Neural progenitor cell (in vitro differentiated cells): ENCODE measurements at regions not wholly inside any gene's neighbourhood (a gene's known extent, or its start where the extent isn't known, plus 50 kb on each side); places are given as distances from the start of the nearest gene placed in this dataset.

ENCODE experiments used
- DNase-seq: peaks from one replicate; pipeline ENCODE4 v3.0.0-alpha.2; 2016; ENCODE audit warnings: low spot score
- H2AFZ ChIP-seq: fragments of 200-600 bp; sonication (generic); replicated peaks from 2 replicates; pipeline ENCODE4 v1.6.1; 2016; ENCODE audit warnings: antibody characterized with exemption
- H3F3A ChIP-seq: fragments of 200-600 bp; sonication (generic); 2 replicates; pipeline ENCODE4 v1.6.1; 2016; ENCODE audit warnings: antibody characterized with exemption, low read depth
- H3K27ac ChIP-seq: fragments of 200-600 bp; sonication (generic); 2 replicates; pipeline ENCODE4 v1.5.1; 2016; ENCODE audit warnings: mild to moderate bottlenecking
- H3K27me3 ChIP-seq: fragments of 200-600 bp; sonication (generic); 2 replicates; pipeline ENCODE4 v1.6.1; 2016; ENCODE audit warnings: mild to moderate bottlenecking, moderate library complexity
- H3K36me3 ChIP-seq: fragments of 200-600 bp; sonication (generic); 2 replicates; pipeline ENCODE4 v1.5.1; 2016
- H3K4me1 ChIP-seq: fragments of 200-600 bp; sonication (generic); 2 replicates; pipeline ENCODE4 v1.6.1; 2016; ENCODE audit warnings: mixed run types
- H3K4me2 ChIP-seq: fragments of 200-600 bp; sonication (generic); 2 replicates; pipeline ENCODE4 v1.6.1; 2016
- H3K4me3 ChIP-seq: fragments of 200-600 bp; sonication (generic); 2 replicates; pipeline ENCODE4 v1.5.1; 2016
- H3K79me2 ChIP-seq: fragments of 200-600 bp; sonication (generic); 2 replicates; pipeline ENCODE4 v1.6.1; 2016; ENCODE audit warnings: low read depth
- H3K9ac ChIP-seq: fragments of 200-600 bp; sonication (generic); 2 replicates; pipeline ENCODE4 v1.6.1; 2016
- H3K9me3 ChIP-seq: fragments of 200-600 bp; sonication (generic); 2 replicates; pipeline ENCODE4 v1.5.1; 2016; ENCODE audit warnings: low read depth
- H4K20me1 ChIP-seq: fragments of 200-600 bp; sonication (generic); 2 replicates; pipeline ENCODE4 v1.6.1; 2016; ENCODE audit warnings: low read depth
- H3K27ac Mint-ChIP-seq: 3 replicates; pipeline ENCODE4 v1.8.0; 2021; ENCODE audit warnings: mixed read lengths
- H3K27me3 Mint-ChIP-seq: 2 replicates; pipeline ENCODE4 v1.8.0; 2022; ENCODE audit warnings: low read depth, mild to moderate bottlenecking, inconsistent platforms, moderate library complexity, mixed read lengths; ENCODE audit not compliant: insufficient read depth
- H3K36me3 Mint-ChIP-seq: 3 replicates; pipeline ENCODE4 v1.8.0; 2021; ENCODE audit warnings: mixed read lengths
- H3K4me1 Mint-ChIP-seq: 3 replicates; pipeline ENCODE4 v1.8.0; 2021; ENCODE audit warnings: mixed read lengths
- H3K4me3 Mint-ChIP-seq: 3 replicates; pipeline ENCODE4 v1.8.0; 2021; ENCODE audit warnings: mild to moderate bottlenecking, moderate library complexity, mixed read lengths
- H3K9me3 Mint-ChIP-seq: 3 replicates; pipeline ENCODE4 v1.8.0; 2020; ENCODE audit warnings: mixed read lengths
- EZH2 ChIP-seq: fragments of 200-600 bp; sonication (generic); IDR thresholded peaks from 2 replicates; pipeline ENCODE4 v1.6.1; 2017; ENCODE audit warnings: antibody characterized with exemption, mild to moderate bottlenecking, moderate library complexity
- EZH2phosphoT487 ChIP-seq: fragments of 200-600 bp; sonication (generic); IDR thresholded peaks from 2 replicates; pipeline ENCODE4 v1.6.1; 2017; ENCODE audit warnings: antibody characterized with exemption
- TF ChIP-seq, protein P1 (sequence below): fragments of 200-600 bp; sonication (generic); IDR thresholded peaks from 2 replicates; pipeline ENCODE4 v1.5.1; 2017; ENCODE audit warnings: antibody characterized with exemption, mild to moderate bottlenecking

- Mint-ChIP-seq H3K4me1 (no peaks in the 10 kb centered on the region), H3K9me3 (peaks cover 2% of the 10 kb centered on the region), H3K27ac (no peak overlapping the region), H3K36me3 (no peaks in the 10 kb centered on the region), H3K27me3 (peaks cover 11% of the 10 kb centered on the region), H3K4me3 (no peak overlapping the region)
- Histone ChIP-seq H3F3A (no peaks in the 10 kb centered on the region), H3K79me2 (no peaks in the 10 kb centered on the region), H3K4me3 (no peak overlapping the region), H3K36me3 (no peaks in the 10 kb centered on the region), H3K4me1 (no peaks in the 10 kb centered on the region), H3K9me3 (no peaks in the 10 kb centered on the region), H3K27me3 (peaks cover 11% of the 10 kb centered on the region), H3K9ac (no peak overlapping the region), H4K20me1 (no peaks in the 10 kb centered on the region), H2AFZ (no peak overlapping the region), H3K27ac (no peak overlapping the region), H3K4me2 (no peak overlapping the region)
- no peak for TF ChIP-seq EZH2
- no peak for TF ChIP-seq EZH2phosphoT487
- TF ChIP-seq, protein P1, sequence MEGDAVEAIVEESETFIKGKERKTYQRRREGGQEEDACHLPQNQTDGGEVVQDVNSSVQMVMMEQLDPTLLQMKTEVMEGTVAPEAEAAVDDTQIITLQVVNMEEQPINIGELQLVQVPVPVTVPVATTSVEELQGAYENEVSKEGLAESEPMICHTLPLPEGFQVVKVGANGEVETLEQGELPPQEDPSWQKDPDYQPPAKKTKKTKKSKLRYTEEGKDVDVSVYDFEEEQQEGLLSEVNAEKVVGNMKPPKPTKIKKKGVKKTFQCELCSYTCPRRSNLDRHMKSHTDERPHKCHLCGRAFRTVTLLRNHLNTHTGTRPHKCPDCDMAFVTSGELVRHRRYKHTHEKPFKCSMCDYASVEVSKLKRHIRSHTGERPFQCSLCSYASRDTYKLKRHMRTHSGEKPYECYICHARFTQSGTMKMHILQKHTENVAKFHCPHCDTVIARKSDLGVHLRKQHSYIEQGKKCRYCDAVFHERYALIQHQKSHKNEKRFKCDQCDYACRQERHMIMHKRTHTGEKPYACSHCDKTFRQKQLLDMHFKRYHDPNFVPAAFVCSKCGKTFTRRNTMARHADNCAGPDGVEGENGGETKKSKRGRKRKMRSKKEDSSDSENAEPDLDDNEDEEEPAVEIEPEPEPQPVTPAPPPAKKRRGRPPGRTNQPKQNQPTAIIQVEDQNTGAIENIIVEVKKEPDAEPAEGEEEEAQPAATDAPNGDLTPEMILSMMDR: no peak
- DNase-seq: no peak
Observed at GRCh38 chr1:204773246-204773645, 87.7 kb upstream of the LRRN2 start.

DNA sequence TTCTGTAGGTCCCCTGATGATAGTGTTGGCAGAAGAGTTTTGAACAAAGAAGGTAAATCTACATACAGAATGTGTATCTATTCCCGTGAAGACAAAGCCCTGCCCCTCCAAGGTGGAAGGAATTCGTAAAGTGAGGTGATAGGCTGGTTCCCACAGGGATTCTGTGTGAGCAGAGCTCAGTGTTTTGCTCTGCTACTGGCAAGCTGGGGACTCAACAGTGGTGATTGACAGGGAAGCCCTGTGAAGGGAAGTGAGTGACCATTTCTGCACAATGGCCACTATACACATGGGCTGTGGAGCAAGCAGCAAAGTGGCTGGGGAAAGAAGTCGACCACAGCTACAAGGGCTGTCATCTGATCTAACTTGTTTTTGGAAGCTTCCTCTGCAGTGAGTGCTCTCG lies 90.0 kb upstream of the LRRN2 start:
- TF ChIP-seq EZH2phosphoT487 (no peak), EZH2 (no peak)
- TF ChIP-seq, protein P1: no peak
- no peaks in the 10 kb centered on the region for H3K9me3 ChIP-seq
- Mint-ChIP-seq H3K36me3 (no peaks in the 10 kb centered on the region), H3K4me3 (no peak overlapping the region), H3K9me3 (peaks cover 2% of the 10 kb centered on the region), H3K4me1 (no peaks in the 10 kb centered on the region), H3K27me3 (peaks cover 4% of the 10 kb centered on the region), H3K27ac (no peak overlapping the region)
- H3K4me2 ChIP-seq: no peak overlapping the region
- no peak overlapping the region for H3K27ac ChIP-seq
- no peak overlapping the region for H3K4me3 ChIP-seq
- H3K4me1 ChIP-seq: no peaks in the 10 kb centered on the region
- H4K20me1 ChIP-seq: no peaks in the 10 kb centered on the region
- no peaks in the 10 kb centered on the region for H3K79me2 ChIP-seq
- DNase-seq: no peak
- no peak overlapping the region for H2AFZ ChIP-seq
- no peak overlapping the region for H3K9ac ChIP-seq
- no peaks in the 10 kb centered on the region for H3K27me3 ChIP-seq
- H3K36me3 ChIP-seq: no peaks in the 10 kb centered on the region
- H3F3A ChIP-seq: no peaks in the 10 kb centered on the region

- Histone ChIP-seq H3K4me2 (no peak overlapping the region), H3K4me3 (no peak overlapping the region), H3K27me3 (peaks cover 2% of the 10 kb centered on the region), H4K20me1 (no peaks in the 10 kb centered on the region), H3K9ac (no peak overlapping the region), H3F3A (no peaks in the 10 kb centered on the region), H3K9me3 (no peaks in the 10 kb centered on the region), H3K79me2 (no peaks in the 10 kb centered on the region), H3K27ac (no peak overlapping the region), H3K36me3 (no peaks in the 10 kb centered on the region), H3K4me1 (no peaks in the 10 kb centered on the region), H2AFZ (no peak overlapping the region)
- Mint-ChIP-seq H3K27ac (no peak overlapping the region), H3K4me3 (no peak overlapping the region), H3K36me3 (no peaks in the 10 kb centered on the region), H3K9me3 (peaks cover 2% of the 10 kb centered on the region), H3K27me3 (no peaks in the 10 kb centered on the region), H3K4me1 (no peaks in the 10 kb centered on the region)
- no peak for DNase-seq
- TF ChIP-seq, protein P1: no peak
- no peak for TF ChIP-seq EZH2
- TF ChIP-seq EZH2phosphoT487: no peak
Observed at GRCh38 chr1:204777591-204777990, 92.1 kb upstream of the LRRN2 start.
